Superior temporal gyrus (tissue), 1 donor: ENCODE measurements at regions not wholly inside any gene's neighbourhood (a gene's known extent, or its start where the extent isn't known, plus 50 kb on each side); places are given as distances from the start of the nearest gene placed in this dataset.

ENCODE experiments used
- DNase-seq: peaks from one replicate; pipeline ENCODE4 v3.0.0-alpha.2; 2016; ENCODE audit errors: extremely low spot score

GRCh38 chr3:18828637-18829036, 319.7 kb upstream of the KCNH8 start:
- DNase-seq, result no peak

GRCh38 chr3:18827664-18828063, 320.6 kb upstream of the KCNH8 start:
- no peak for DNase-seq

DNA sequence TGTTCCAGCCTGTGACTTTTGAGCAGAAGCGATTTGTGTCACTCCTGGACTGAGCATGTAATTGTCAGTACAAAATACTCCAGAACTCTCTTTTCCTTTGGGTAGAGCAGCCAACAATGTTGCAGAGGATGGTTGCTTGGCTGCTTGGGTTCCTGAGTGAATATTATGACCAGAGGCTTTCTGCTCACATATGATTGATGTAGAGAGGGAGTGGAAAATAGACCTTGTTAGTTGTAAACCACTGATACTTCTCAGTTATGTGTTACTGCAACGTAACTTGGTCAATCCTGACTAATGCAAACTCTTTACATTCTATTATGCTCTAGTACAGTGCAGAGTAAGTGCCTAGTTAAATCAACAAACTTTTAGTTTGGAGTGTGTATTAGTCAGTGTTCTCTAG, 322.6 kb upstream of the KCNH8 start:
- no peak for DNase-seq

DNA sequence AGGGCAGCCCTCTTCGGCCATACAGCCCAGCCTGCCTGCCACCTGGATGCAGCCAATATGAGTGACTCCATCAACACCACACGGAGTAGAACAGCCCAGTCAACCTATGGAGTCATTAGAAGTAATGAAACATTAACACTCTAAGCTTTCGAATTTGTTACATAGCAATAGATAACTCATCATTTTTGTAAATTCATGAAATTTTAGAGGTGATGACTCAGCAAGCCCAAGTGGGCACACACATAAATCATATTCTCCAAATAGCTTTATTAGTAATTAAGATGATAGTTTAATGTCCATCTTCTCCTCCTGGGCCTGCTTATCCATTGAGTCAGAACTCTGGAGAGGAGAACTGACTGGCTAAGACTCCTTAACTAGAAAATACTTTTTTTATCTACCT, 335.0 kb upstream of the KCNH8 start:
- DNase-seq, result no peak

DNA sequence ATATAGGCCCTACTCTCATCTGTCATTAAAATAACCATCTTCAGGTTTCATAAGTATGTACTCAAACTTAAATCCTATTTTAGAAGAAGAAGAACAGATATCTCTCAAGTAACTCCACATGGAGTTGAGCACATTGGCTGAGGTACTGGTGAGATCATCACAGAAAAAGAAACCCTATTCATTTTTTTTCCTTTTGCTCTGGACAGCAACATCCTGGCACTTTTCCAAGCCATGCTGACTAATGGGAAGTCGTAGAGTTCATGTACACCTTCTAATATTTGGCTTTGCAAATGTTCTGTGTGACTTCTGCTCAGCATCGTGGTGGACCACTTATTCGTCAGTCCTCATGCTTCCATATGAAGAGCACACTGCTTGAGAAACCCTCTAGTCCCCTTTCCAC, 336.0 kb upstream of the KCNH8 start:
- DNase-seq, result no peak

DNA sequence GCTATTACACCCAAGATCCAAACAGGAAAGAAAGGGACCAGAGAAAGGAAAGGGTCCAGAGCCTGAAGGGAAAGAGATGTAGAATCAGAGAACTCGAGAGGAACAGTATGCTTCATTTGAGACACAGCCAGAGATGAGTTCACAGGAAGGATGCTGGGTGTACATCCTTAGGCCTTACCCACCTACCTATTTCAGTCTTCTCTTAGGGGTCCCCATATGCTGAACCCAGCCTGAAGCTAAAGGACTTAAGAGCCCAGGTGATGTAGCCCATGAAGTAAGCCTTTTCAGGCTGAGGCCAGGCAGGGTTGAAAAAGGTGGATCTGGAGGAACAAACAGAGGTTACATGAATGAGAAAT, 338.0 kb upstream of the KCNH8 start:
- no peak for DNase-seq

GRCh38 chr3:18809640-18810305, 338.5 kb upstream of the KCNH8 start:
- DNase-seq, result no peak

DNA sequence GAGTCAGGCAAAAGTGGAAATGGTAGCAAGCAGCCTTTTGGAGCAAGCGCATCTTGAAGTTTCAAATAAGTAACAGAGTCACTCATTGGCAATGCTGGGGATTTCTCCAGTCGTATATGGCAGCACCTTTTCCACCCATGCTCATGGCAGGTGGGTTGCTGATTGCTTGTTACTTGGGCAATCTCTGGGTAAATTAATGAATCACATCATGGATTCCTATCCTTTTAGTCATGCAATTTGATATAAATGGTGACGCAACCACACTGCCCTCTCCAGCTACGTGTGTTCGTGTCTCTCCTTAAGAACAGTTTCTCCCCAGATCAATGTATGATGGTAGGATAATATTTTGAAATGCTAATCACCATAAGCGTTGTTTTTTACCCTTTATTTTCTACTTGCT, 339.9 kb upstream of the KCNH8 start:
- DNase-seq, result no peak

- no peak for DNase-seq
Measured at GRCh38 chr3:18807593-18807992, 340.7 kb upstream of the KCNH8 start.

DNA sequence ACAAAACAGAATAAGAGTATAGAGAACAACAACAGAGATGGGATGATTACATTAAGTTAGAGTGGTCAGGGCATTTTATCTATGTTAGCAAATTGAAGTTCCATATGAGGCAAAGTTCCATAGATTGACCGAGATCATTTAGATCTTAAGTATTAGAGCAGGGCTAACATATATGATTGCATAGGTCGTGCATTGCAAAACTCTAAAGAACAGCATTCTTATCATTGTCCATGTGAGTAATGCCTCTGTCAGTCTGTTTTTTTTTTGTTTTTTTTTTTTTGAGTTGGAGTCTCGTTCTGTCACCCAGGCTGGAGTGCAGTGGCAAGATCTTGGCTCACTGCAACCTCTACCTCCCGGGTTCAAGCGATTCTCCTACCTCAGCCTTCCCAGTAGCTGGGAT, 341.7 kb upstream of the KCNH8 start:
- DNase-seq, result no peak

DNA sequence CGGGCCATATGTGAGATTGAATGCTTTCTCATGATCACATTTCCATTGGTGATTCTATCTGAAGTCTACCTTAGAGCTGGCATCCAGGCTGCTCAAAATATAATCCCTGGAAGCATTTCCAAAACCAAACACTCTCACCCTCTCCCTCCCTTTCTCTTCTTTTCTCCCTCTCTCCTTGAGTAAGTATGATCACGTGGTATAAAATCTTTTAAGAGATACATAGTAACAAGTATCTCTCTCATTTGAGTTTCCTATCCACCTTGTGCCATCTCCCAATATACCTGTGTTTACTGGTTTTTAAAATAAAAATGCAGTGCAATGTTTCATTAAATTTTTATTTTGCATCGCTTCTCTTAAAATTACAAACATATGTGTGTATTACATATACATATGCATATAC, 350.9 kb upstream of the KCNH8 start:
- no peak for DNase-seq

GRCh38 chr3:18795078-18795477, 353.2 kb upstream of the KCNH8 start:
- no peak for DNase-seq

GRCh38 chr3:18791752-18792151, 356.6 kb upstream of the KCNH8 start:
- DNase-seq, result peak; percentile 22

GRCh38 chr3:18791182-18791581, 357.1 kb upstream of the KCNH8 start:
- DNase-seq, result no peak

DNA sequence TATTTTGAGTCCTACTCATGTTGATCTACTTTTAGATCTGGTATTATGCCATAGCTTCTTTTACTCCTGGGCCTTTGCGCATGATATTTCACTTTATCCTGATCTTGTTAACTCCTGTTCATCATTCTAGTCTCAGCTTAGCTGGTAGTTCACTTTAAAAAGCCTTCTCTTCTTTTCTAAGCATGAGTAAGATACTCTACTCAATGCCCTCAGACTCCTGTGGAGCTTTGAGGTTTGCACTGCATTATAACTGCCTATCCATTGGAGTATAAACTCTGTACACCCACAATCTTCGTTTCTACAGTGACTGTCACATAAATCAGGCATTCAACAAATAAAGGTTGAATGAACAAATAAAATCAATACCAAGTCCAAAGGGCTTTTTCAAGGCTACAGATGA, 357.9 kb upstream of the KCNH8 start:
- no peak for DNase-seq

DNA sequence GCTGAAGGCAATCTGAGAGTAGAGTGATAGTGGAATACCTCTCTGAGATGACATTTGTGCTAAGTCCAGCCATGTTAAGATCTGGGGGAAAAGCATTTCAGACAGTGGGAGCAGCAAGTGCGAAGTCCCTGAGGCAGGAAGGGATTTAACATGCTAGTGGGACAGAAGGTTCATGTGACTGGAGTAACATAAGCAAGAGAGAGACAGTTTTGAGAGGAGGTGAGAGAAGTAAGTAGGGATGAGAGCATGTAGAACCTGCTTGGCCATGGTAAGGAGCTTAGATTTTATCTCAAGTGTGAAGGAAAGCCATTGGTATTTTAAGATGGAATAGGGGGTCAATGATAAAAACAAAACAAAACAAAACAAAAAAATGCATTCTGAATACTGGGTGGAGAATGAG, 358.6 kb upstream of the KCNH8 start:
- no peak for DNase-seq

- DNase-seq, result no peak
Measured at GRCh38 chr3:18787441-18787840, 360.9 kb upstream of the KCNH8 start.

DNA sequence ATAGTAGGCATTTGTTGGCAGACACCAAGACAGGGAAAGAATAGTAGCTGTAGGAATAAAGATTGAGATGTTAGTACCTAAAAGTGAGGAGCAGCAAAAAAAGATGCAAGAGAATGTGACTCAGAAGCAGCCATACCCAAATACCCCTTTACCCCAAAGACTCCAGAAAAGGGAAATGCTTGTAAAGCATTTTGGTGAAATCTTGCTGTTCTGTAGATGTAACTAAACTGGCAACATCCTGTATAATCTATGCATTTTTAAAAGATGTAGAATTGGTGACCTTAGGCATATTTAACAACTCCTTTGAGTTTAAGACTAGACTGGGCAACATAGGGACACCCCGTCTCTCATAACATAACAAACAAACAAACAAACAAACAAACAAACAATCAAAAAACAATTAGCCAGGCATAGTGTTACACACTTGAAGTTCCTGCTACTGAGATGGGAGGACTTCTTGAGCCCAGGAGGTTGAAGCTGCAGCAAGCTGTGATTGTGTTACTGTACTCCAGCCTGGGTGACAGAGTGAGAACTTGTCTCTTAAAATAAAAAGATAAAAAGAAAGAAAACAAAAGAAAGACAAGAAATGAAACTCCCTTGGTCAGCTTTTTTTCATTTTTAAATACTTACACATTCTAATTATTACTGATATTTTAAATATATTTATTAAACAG, 361.5 kb upstream of the KCNH8 start:
- DNase-seq, result no peak

- no peak for DNase-seq
Measured at GRCh38 chr3:18782191-18782590, 357.1 kb upstream of the SATB1 start.

GRCh38 chr3:18780959-18781358, 355.8 kb upstream of the SATB1 start:
- no peak for DNase-seq

DNA sequence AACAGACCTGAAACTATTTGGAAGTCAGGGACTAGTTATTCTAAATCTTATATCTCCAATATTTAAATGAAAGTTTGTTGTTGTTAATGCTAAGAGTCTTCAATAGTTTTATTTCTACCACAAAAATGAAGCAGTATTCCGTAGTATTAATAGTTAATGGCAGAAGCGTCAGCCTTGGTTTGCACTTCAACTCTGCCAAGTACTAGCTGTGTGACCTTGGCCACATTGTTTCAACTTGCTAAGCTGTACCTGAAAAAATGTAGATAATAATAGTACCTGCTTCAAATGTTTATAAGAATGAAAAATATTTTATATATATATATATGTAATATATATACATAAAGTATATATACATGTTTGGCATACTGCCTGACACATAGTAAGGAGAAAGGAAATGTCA, 354.6 kb upstream of the SATB1 start:
- no peak for DNase-seq

GRCh38 chr3:18778598-18778997, 353.5 kb upstream of the SATB1 start:
- DNase-seq, result no peak

GRCh38 chr3:18778094-18778493, 353.0 kb upstream of the SATB1 start:
- no peak for DNase-seq

DNA sequence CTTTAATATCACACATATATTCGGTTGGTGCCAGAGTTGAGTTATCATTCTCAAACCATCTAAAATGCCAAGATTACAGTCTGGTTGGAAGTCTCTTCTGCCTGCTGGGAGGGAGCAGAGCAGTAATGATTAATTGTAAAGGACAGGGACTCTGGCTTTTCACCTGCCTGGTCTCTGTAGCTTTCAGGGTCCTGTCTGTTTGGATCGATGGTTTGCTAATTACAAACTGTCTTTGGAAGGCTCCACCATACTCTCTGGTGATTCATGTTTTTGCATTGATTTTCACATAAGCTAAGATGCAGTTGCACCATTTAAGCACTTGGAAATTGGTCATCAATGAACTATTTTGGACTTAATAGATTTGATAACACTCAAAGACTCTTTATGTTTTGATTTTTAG, 350.4 kb upstream of the SATB1 start:
- DNase-seq, result no peak
